ENCODE measurements at regions not wholly inside any gene's neighbourhood (a gene's known extent, or its start where the extent isn't known, plus 50 kb on each side); places are given as distances from the start of the nearest gene placed in this dataset.

DNA sequence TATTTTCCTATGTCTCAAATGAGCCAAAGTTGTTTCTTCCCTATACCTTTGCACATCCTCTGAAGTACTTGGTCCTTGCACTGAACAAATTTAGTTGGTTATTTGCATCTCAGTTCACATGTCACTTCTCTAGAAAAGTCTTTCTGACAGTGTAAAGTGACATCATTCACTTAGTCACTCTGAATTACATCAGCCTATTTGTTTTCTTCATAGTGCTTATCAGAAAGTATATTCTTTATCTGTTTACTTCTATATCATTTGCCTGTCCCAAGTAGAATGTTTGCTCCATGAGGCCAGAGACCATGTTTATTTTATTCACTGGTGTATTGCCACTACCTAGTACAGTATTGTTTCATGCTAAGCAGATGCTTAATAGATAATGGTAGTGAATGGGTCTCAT lies 173.7 kb downstream of the HNMT start:
- no peak overlapping the region for H3K4me3 ChIP-seq (ENCODE audit: low read depth, low read length)
- TF ChIP-seq, protein P1, sequence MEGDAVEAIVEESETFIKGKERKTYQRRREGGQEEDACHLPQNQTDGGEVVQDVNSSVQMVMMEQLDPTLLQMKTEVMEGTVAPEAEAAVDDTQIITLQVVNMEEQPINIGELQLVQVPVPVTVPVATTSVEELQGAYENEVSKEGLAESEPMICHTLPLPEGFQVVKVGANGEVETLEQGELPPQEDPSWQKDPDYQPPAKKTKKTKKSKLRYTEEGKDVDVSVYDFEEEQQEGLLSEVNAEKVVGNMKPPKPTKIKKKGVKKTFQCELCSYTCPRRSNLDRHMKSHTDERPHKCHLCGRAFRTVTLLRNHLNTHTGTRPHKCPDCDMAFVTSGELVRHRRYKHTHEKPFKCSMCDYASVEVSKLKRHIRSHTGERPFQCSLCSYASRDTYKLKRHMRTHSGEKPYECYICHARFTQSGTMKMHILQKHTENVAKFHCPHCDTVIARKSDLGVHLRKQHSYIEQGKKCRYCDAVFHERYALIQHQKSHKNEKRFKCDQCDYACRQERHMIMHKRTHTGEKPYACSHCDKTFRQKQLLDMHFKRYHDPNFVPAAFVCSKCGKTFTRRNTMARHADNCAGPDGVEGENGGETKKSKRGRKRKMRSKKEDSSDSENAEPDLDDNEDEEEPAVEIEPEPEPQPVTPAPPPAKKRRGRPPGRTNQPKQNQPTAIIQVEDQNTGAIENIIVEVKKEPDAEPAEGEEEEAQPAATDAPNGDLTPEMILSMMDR (IDR thresholded peaks at IDR 0.05; ENCODE audit: low read depth, low read length), result no peak

DNA sequence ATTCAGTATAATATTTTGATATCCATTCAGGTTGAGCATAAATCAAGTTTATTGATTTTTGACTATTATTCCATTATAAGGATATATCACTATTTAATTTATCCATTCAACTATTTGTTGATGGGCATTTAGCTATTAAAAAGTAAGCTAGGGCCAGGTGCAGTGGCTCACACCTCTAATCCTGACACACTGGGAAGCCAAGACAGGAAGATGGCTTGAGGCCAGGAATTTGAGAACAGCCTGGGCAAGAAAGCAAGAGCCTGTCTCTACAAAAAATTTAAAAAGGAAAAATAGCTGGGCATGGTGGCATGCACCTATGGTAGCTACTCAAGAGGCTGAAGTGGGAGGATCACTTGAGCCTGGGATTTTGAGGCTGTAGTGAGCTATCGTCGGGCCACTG lies 183.5 kb downstream of the HNMT start:
- TF ChIP-seq, protein P1 (IDR thresholded peaks at IDR 0.05; ENCODE audit: low read depth, low read length), result no peak

DNA sequence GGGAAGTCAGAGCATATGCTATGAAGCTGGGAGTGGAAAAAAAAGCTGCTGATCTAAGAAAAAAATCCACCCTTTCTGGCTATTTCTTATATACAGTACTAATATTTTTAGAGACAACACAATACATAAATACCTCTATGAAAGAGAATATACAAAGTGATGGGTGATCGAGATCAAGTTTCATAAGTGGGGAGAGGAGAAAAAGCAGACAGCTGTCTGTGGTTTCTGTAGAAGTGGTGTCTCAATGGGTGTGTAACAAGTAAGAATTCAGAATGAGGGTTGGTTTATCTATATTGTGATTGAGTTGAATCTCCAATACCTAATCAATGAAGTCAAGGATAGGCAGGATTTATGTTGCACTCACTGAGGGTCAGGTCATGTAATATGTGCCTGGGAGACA lies 191.0 kb downstream of the HNMT start:
- TF ChIP-seq, protein P1 (IDR thresholded peaks at IDR 0.05; ENCODE audit: low read depth, low read length), result no peak
- H3K4me3 ChIP-seq (ENCODE audit: low read depth, low read length), result no peak overlapping the region

More for the DNA sequence above, 183.5 kb downstream of the HNMT start:
- H3K4me3 ChIP-seq (ENCODE audit: low read depth, low read length), result no peak overlapping the region

DNA sequence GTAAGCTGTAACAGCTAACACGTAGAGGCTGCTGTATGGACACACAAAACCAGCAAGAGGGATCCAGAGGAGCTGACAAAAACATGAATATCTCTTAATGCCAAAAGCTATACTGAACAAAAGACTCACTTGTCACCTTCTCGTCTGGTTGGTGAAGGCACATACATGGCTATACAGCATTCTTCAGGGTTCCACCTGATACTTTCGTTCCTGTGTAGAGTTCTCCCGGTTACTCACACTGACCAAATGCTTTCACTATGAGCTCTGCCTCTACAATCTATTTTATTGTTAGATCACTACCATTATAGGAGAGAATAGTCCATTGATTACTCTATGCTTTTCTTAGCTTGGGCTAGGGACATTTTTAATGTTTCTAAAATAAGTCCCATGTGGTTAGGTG lies 193.1 kb downstream of the HNMT start:
- TF ChIP-seq, protein P1 (IDR thresholded peaks at IDR 0.05; ENCODE audit: low read depth, low read length), result no peak
- no peak overlapping the region for H3K4me3 ChIP-seq (ENCODE audit: low read depth, low read length)

DNA sequence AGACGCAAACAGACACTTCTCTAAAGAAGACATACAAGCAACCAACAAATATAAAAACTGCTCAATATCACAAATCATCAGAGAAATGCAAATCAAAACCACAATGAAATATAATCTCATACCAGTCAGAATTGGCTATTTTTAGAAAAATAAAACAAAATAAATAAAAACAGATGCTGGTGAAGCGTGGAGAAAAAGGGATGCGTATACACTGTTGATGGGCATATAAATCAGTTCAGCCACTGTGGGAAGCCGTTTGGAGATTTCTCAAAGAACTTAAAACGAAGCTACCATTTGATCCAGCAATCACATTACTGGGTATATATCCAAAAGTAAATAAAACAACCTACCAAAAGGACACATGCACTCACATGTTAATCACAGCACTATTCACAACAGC lies 206.2 kb downstream of the HNMT start:
- no peak overlapping the region for H3K4me3 ChIP-seq (ENCODE audit: low read depth, low read length)
- TF ChIP-seq, protein P1 (IDR thresholded peaks at IDR 0.05; ENCODE audit: low read depth, low read length), result no peak

DNA sequence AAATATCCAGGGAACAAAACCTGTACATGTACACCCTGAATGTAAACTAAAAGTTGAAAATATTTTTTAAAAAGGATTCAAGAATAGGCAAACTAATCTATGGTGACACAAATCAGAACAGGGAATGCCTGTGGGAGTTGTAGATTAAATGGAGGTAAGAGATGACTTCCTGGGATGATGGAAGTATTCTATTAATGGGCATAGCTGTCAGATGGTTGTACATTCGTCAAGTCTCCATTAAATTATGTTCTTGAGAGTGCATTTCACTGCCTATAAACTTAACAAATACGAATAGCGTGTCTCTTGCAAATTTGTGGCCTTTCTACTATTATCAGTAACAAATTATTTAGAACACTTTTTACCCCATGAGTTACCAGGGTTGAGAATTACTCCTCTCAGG lies 207.0 kb downstream of the HNMT start:
- H3K4me3 ChIP-seq (ENCODE audit: low read depth, low read length), result no peak overlapping the region
- TF ChIP-seq, protein P1 (IDR thresholded peaks at IDR 0.05; ENCODE audit: low read depth, low read length), result no peak

DNA sequence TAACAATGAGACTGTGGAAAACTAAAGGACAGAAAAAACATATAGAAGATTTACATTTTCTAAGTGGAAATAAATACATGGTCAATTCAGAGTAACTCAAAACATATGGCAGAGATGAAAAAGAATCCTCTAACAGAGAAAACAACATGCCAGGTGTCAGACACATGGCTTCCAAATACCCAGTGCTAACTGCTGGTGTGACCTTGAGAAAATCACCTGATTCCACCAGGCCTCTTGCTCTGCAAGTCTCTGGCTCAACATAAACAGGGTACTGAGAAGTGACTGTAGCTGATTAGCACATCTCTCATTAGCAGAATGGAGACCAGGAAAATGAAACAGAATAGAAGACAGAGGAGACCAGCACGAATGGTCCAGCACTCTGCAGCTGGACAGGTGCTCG lies 210.8 kb downstream of the HNMT start:
- TF ChIP-seq, protein P1 (IDR thresholded peaks at IDR 0.05; ENCODE audit: low read depth, low read length), result no peak
- no peak overlapping the region for H3K4me3 ChIP-seq (ENCODE audit: low read depth, low read length)
